ENCODE measurements at regions not wholly inside any gene's neighbourhood (a gene's known extent, or its start where the extent isn't known, plus 50 kb on each side); places are given as distances from the start of the nearest gene placed in this dataset.

DNA sequence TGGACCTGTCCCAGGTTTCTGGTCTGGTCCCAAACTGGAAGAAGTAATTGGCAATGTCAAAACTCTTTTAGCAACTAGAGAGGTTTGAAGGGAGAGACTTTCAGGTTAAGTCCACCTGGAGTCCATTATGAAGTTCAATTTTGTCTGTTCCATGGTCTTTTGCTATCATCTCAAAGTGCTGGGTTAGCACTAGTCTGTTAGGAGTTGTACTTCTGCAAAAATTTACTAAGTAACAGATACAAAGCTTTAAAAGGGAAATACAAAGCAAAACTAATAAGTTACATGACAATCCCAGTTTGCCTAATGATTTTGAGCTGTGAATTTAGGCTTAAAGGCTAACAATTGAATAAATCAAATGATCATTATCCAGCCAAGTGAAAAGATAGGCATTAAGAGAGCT lies 643.9 kb downstream of the C12orf50 start:
- no peak for TF ChIP-seq ZNF274 (IDR thresholded peaks at IDR 0.05; ENCODE audit: low read depth, low read length)
- no peak for TF ChIP-seq YY1 (IDR thresholded peaks at IDR 0.05; ENCODE audit: insufficient read depth, insufficient read length)
- no peak for TF ChIP-seq SUZ12 (IDR thresholded peaks at IDR 0.05; ENCODE audit: extremely low read depth, insufficient read depth, insufficient read length)
